LNCAP (cell line): ENCODE measurements at regions not wholly inside any gene's neighbourhood (a gene's known extent, or its start where the extent isn't known, plus 50 kb on each side); places are given as distances from the start of the nearest gene placed in this dataset.

Experiments used
- TF ChIP-seq, protein P1 (sequence below): fragments of 450-650 bp; IDR thresholded peaks from 2 replicates; pipeline ENCODE4 v1.5.1; 2017; ENCODE audit warnings: mild to moderate bottlenecking

DNA sequence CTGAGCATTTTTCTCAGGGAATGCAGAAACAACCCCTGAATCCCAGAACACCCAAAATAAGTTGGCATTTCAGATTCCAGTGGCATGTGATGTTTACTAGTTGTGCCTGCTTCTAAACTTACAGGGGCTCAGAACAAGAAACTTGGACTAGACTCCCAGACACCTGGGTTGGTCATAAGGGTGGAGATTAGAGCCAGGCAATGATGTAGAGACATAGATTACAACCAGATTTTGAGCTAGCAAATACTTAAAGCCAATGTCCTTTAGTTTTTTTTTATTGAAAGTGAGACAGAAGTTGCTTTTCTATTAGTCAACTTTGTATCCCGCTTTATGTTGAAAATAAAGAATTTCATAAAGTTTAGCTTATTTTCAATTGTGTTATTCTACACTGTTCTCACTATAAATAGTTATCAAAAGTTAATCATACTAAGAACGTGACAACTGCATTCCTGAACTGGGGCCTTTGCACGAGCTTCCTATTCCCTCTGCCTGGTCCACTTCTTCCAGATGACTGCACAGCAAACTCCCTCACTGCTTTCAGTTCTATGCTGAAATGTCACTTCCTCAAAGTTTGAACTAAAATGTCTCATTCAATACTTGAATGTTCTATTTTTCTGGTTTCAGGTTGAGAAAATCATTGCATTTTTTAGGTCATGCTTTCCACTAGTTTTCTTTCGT is 224.7 kb upstream of the PPP1R2C start:
- TF ChIP-seq, protein P1, sequence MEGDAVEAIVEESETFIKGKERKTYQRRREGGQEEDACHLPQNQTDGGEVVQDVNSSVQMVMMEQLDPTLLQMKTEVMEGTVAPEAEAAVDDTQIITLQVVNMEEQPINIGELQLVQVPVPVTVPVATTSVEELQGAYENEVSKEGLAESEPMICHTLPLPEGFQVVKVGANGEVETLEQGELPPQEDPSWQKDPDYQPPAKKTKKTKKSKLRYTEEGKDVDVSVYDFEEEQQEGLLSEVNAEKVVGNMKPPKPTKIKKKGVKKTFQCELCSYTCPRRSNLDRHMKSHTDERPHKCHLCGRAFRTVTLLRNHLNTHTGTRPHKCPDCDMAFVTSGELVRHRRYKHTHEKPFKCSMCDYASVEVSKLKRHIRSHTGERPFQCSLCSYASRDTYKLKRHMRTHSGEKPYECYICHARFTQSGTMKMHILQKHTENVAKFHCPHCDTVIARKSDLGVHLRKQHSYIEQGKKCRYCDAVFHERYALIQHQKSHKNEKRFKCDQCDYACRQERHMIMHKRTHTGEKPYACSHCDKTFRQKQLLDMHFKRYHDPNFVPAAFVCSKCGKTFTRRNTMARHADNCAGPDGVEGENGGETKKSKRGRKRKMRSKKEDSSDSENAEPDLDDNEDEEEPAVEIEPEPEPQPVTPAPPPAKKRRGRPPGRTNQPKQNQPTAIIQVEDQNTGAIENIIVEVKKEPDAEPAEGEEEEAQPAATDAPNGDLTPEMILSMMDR: no peak

DNA sequence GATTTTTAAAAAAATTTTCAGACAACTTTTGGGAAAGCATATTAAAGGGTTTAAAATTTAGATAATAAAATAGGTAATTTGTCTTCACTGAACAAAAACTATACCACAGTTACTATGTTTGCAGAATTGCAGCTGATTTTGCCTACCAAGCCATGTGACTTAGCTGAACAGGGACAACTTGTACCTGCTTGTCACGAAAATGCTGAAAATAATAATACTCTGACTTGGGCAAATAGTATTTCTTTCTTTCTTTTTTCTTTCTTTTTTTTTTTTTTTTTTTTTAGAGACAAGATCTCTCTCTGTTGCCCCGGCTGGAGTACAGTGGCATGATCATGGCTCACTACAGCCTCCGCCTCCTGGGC is 225.2 kb upstream of the PPP1R2C start:
- TF ChIP-seq, protein P1: no peak

DNA sequence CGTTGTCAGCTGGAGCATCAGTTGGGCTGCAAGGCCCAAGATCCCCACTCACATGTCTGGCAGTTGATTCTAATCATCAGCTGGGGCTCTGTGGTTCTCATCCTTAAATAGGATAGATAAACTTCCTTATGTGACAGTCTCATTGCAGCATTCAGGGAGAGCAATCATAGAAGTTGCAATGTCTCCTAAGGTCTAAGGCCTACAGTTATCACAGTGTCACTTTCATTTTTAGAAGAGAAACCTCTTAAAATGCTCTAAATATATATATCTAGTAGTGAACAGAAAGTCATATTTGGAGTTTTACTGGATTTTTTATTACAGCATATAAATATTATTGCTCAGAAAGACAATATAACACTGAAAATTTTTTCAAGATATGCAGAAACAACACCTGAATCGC is 226.0 kb upstream of the PPP1R2C start:
- TF ChIP-seq, protein P1: no peak

DNA sequence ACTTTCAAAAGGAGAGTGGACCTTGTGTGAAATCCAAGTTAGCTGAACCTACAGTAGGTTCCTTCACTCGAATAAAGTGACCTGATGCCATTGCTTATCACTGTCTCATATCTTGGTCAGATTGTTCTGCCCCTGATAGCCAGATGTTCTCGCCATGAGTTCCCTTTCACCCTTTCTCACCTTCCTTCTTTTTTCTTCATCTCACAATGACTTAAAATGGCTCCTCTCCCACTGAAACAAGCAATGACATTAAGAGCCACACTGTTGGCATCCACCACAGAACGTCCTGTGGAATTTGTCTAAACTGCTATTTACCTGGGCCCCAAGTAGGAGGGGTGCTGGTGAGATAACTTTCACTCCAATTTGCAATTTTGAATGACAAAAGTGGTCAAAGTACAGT is 227.6 kb upstream of the PPP1R2C start:
- TF ChIP-seq, protein P1: no peak

DNA sequence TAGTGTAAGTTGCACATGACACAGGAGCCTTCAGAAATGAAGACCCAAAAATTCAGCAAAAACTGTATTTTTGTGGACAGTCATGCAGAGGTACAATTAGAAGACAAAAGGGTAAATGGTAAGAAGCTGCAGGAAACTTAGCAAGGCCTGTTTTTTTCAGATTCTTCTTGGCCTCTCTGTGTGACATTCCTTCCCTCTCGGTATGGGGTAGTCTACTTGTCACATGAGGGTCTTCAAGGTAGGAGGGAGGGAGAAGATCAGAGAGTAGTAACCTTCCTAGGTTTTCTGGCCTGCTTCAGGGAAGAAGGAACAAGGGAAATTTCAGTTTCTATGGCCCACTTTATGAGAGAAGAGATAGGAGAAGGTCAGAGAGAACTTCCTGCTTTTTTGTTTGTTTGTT is 230.4 kb upstream of the PPP1R2C start:
- TF ChIP-seq, protein P1: no peak

DNA sequence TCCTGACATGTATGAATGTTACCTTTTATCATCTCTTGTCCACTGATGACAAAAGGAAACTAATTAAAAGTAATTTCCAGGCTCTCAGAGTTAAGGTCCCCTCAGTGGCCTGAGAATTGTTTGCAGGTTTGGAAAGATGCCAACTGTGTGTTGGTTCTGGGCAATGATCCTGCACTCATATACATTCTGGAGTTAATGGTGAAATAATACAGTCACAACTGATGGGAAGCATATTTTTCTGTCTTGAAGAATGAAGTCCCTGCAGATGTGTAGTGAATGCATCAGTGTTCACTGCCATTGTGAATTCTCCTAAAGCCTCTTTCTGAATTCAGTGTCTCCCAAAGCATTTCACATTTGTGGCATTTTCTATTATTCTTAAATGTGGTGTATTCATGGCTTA is 238.1 kb upstream of the PPP1R2C start:
- TF ChIP-seq, protein P1: no peak

DNA sequence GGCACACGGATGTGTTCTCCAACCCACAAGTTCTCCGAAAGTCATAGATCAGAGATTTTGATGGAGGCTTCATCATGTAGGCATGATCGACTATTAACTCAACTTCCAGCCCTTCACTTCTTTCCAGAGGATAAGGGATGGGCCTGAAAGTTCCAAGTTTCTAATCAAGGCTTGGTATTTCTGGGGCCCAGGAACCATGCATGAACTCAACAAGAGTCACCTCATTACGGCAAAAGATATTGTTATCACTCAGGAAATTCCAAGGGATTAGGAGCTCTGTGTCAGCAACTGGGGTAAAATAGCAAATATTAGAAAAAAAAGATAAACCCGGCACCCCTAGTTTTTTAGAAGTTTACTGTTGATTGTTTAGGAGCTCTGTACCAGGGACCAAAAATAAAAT is 240.1 kb upstream of the PPP1R2C start:
- TF ChIP-seq, protein P1: no peak

DNA sequence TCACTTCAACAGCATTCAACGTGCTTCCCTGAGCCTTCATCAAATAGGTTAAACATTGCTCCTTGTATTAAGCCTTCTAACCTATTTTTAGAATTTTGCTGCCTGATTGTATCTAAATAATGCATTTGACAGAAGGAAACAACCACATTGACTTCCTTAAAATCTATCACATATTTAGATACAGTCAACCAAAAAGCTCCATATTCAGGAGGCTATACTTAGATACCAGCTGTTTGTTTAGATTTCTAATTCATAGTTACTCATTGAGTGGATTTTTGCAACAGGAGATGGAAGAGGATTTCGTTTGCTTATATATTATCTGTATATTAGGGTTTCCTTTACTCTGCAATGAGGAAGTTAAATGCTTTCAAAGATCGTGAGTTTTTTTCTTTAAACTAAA is 241.1 kb upstream of the PPP1R2C start:
- TF ChIP-seq, protein P1: no peak
